ENCODE measurements at regions not wholly inside any gene's neighbourhood (a gene's known extent, or its start where the extent isn't known, plus 50 kb on each side); places are given as distances from the start of the nearest gene placed in this dataset.
"Not testable (repeated sequence)": the region's sequence is repeated elsewhere in the genome, so short reads cannot be mapped to it uniquely, and the experiment has no call there.

DNA sequence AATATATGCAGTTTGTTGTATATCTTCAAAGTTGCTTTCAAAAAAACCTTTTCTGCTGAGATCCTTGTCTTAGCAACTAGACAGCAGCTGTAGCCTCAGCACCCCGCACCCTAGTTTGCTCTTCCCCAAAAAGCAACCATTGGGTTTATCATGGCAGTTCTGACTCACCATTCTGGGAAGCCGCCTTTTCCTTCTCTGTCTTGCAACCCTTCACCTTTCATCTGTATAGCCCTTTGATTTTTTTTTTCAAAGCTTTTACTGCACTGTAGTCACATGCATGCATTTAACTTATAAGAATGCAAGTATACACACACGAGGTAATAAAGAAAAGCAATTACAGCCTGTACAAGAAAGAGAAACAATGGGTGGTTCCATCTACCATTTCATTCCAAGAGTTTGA lies 65.1 kb upstream of the THBS1 start:
- DNase-seq (ENCODE audit: low read depth), result no peak
- TF ChIP-seq, protein P1, sequence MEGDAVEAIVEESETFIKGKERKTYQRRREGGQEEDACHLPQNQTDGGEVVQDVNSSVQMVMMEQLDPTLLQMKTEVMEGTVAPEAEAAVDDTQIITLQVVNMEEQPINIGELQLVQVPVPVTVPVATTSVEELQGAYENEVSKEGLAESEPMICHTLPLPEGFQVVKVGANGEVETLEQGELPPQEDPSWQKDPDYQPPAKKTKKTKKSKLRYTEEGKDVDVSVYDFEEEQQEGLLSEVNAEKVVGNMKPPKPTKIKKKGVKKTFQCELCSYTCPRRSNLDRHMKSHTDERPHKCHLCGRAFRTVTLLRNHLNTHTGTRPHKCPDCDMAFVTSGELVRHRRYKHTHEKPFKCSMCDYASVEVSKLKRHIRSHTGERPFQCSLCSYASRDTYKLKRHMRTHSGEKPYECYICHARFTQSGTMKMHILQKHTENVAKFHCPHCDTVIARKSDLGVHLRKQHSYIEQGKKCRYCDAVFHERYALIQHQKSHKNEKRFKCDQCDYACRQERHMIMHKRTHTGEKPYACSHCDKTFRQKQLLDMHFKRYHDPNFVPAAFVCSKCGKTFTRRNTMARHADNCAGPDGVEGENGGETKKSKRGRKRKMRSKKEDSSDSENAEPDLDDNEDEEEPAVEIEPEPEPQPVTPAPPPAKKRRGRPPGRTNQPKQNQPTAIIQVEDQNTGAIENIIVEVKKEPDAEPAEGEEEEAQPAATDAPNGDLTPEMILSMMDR (IDR thresholded peaks at IDR 0.05; ENCODE audit: control insufficient read depth, insufficient read depth, low read depth, low read length, missing control alignments), result no peak
- no peak overlapping the region for H3K4me3 ChIP-seq (ENCODE audit: control insufficient read depth, low read depth, low read length)

DNA sequence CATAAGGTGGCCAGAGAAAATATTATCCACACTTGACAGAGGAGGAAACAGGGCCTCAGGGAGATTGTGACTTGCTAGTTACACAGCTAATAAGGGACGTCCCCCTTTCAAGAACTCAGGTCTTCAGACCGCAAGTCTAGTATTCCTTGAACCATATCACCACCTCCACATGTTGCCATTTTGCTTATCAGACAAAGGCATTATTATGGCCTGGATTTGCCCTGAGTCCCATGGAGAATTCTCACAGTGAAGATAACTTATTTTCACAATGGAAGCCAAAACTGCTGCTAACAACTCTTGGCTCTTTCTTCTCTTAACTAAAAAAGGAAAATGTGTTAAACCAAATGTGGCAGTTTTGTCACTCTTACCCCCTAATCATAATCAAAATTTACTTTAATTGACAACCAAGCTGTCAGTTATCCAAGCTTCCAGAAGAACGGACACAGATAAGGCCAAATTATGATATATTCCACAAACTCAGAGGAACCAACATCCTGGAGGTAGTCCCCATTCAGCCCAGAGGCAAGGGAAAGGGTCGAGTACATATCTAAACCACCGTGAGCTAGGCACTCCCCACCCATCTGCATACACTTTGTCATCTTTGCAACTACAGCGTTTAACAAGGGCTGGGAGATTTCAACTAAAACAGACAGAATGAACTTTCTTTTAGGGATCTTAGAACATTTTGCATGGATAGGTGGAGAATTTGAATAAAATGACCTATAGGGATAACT lies 63.6 kb upstream of the THBS1 start:
- TF ChIP-seq, protein P1 (IDR thresholded peaks at IDR 0.05; ENCODE audit: control insufficient read depth, insufficient read depth, low read depth, low read length, missing control alignments), result no peak
- H3K4me3 ChIP-seq (ENCODE audit: control insufficient read depth, low read depth, low read length), result no peak overlapping the region
- DNase-seq (ENCODE audit: low read depth), result no peak

DNA sequence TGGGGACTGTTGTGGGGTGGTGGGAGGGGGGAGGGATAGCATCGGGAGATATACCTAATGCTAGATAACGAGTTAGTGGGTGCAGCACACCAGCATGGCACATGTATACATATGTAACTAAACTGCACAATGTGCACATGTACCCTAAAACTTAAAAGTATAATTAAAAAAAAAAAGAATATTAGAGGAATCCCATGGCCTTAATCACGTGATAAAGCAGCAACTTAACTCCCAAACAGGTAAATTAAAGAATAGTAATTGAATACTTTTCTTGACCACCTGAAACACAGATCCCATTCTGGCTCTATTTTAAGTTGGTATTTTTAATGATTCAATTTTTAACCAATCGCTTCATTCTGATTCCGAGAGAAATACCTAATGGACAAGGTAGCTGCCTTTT lies 56.9 kb upstream of the THBS1 start:
- H3K4me3 ChIP-seq (ENCODE audit: control insufficient read depth, low read depth, low read length); DNase-seq (ENCODE audit: low read depth): not testable (repeated sequence)

DNA sequence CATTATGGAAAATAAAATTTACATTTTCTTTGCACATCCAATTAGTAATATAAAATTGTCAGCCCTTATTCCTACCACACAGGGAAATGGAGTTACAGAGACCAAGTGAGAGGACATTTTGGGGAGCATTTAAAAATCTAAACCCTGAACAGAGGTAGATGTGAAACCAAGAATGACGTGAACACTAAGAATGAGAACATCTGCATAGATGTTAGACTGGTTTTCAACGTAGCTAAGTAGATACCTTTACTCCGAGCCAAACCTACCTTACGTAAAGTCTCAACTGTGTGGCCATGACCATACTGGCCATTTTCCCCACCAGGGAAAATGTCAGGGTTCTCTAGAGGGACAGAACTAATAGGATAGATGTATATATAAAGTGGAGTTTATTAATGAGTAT lies 51.4 kb upstream of the THBS1 start:
- DNase-seq (ENCODE audit: low read depth), result no peak
- H3K4me3 ChIP-seq (ENCODE audit: control insufficient read depth, low read depth, low read length), result no peak overlapping the region
- TF ChIP-seq, protein P1 (IDR thresholded peaks at IDR 0.05; ENCODE audit: control insufficient read depth, insufficient read depth, low read depth, low read length, missing control alignments), result no peak

DNA sequence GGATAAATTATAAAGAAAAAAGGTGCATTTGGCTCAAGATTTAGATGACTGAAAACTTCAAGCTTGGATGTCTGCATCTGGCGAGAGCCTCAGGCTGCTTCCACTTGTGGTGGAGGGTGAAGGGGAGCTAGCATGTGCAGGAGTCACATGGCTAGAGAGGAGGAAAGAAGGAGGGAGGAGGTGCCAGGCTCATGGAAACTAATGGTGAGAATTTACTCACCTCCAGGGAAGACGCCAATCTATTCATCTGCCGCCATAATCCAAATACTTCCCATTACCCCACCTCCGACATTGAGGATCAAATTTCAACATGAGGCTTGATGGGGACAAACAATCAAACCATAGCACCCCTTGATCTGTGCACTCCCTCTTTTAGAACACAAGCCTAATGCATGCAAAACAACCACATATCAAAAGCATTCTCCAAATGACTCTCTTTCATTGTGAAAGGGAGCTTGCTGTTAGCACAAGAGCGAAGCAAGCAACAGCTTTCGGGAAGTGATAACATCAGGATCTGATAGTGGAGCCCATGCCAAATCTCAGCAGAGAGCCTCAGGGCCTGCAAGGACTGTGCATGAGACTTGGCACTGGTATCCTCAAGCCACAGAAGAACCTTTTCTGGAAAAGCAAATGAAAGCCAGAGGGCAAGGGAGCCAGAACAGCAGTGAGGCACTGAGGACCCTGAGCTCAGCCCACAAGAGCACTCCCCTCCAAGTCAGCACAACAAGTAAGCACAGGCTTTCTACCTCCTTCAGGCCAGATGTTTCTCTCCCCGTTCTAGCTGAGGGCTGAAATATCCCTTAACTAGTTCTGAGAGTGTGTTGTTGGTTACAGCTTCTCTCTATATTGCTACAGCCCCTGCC lies 50.2 kb upstream of the THBS1 start:
- DNase-seq (ENCODE audit: low read depth), result no peak
- TF ChIP-seq, protein P1 (IDR thresholded peaks at IDR 0.05; ENCODE audit: control insufficient read depth, insufficient read depth, low read depth, low read length, missing control alignments), result no peak
- no peak overlapping the region for H3K4me3 ChIP-seq (ENCODE audit: control insufficient read depth, low read depth, low read length)

Measured in AG09309 (cell line).